Right cardiac atrium (tissue), 5 donors: ENCODE measurements at regions not wholly inside any gene's neighbourhood (a gene's known extent, or its start where the extent isn't known, plus 50 kb on each side); places are given as distances from the start of the nearest gene placed in this dataset.
A peak's percentile ranks its signal among the peaks of the same experiment; 100 is the strongest.

ENCODE experiments used
- ATAC-seq, 2 donors: fragments of 200-7000 bp; cut with Tn5 transposase; one replicate each; pipeline versions ENCODE4 v1.8.0 to v1.9.1; 2020; ENCODE audit warnings: moderate library complexity in 2 of 2, mild to moderate bottlenecking in 1 of 2
- DNase-seq, 3 donors: peaks; one replicate each; pipeline ENCODE4 v3.0.0-alpha.2; 2020
- H3K27ac ChIP-seq: one replicate; pipeline ENCODE4 v1.5.1; 2013; ENCODE audit warnings: mild to moderate bottlenecking, low read length, control low read depth, moderate library complexity
- H3K27me3 ChIP-seq: one replicate; pipeline ENCODE4 v1.6.1; 2013; ENCODE audit not compliant: control insufficient read depth, insufficient read depth
- H3K4me1 ChIP-seq: one replicate; pipeline ENCODE4 v1.6.1; 2013; ENCODE audit warnings: low read length; ENCODE audit not compliant: control insufficient read depth, insufficient read depth
- H3K4me3 ChIP-seq: one replicate; pipeline ENCODE4 v1.5.1; 2013; ENCODE audit warnings: low read length, control low read depth
- H3K9me3 ChIP-seq: one replicate; pipeline ENCODE4 v1.6.1; 2013; ENCODE audit warnings: low read length; ENCODE audit not compliant: control insufficient read depth
- whole genome bisulfite sequencing: extraction: QIAGEN DNeasy Blood & Tissue Kit; methylation state at CpG from one replicate; pipeline ENCODE4 v1.1.7; 2013; 5-methylcytosine and 5-hydroxymethylcytosine counted together
- intact Hi-C, 4 donors: fragments of 100-400 bp; cut with DNase I; formaldehyde crosslinking; loops; one replicate each; pipeline versions ENCODE4 v1.11.0 to v1.14.0; 2022 to 2023
- donor health status: healthy with polysubstance abuse.
- donor health status: DM: no; HTN: yes; CAD: no.
- donor health status: DM: no; HTN: no; CAD: no.
- donor health status: DM: no; HTN: yes; CAD: no; lungs with severe emphysema.
- donor health status: DM: yes; HTN: yes; CAD: no.

DNA sequence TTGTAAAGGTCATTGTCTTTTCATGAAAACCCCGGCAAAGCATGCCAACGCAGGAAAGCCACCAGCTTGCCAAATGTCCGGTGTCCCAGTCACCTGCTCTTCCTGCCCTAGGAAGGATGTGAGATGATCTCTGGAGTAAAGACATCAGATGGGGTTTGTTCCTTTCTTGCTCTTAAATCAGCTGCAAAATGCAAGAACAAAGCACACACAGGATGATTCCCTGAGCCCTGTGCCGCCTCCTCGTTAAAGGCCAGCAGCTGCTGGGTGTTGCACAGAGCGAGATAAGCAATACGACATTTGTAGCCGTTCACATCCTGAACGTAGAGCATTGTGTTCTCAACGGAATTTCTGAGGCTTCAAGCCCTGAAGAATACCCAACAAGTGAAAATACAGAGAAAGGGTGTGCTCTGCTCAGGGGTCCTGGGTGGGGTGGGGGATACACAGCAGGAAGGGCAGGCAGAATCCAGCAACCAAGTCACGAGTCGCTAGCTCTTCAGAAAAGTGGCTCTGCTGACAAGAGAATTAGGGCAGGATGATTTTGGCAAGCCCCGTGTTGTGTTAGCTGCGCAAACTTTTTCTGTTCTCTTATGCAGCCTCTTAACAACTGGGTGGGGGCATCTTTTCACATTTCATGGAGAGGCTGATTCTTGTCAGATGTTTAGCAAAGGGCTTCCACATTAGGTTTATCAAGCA, 229.2 kb upstream of the MAP3K1 start:
- intact Hi-C loops, result loop anchor here in 1 of 4 donors (10.0 kb wide), 1 partner anchor 229 kb away; the partner anchor contains the start of gene MAP3K1
- Histone ChIP-seq H3K4me1 (peaks cover 11% of the 10 kb centered on the region), H3K27me3 (no peaks in the 10 kb centered on the region), H3K9me3 (no peaks in the 10 kb centered on the region), H3K4me3 (peak overlapping the region; percentile 24), H3K27ac (peak overlapping the region; percentile 87)
- peak; percentile 72 to 82 (median 76) for DNase-seq
- ATAC-seq, result peak; percentile 91 to 95
- WGBS, result 11% methylated on average over 14 of the region's 14 CpGs

DNA sequence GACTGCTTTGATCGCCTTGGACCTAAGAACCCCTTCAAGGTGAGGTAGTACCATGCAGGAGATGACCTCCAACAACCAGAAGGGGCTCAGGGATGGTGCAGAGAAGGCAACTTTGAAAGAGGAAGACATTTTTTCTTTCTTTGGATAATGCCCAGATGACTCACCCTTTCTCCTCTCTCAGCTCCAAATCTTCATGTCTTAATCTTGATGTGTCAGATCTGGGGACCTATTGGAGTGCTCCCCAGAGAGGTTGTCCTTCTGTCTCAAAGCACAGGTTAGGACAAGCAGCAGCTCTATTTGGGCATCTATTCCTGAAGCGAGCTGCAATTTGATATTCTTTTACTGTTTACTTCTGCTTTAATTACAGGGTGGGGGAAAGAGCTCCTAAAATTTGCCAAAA, 229.9 kb upstream of the MAP3K1 start:
- peaks cover 11% of the 10 kb centered on the region for H3K4me1 ChIP-seq
- H3K4me3 ChIP-seq, result no peak overlapping the region
- ATAC-seq, result peak in 1 of 2 donors; percentile 24

GRCh38 chr5:56581426-56581825, 233.9 kb upstream of the MAP3K1 start:
- Histone ChIP-seq H3K4me1 (peaks cover 4% of the 10 kb centered on the region), H3K4me3 (no peak overlapping the region), H3K27ac (no peak overlapping the region), H3K9me3 (no peaks in the 10 kb centered on the region), H3K27me3 (no peaks in the 10 kb centered on the region)
- WGBS, result 81% methylated on average over 1 of the region's 1 CpG
- DNase-seq, result no peak
- intact Hi-C loops, result loop anchor here in 1 of 4 donors (10.0 kb wide), 1 partner anchor 233 kb away; the partner anchor contains the start of gene MAP3K1
- peak in 1 of 2 donors; percentile 17 for ATAC-seq

More for the DNA sequence above, 229.9 kb upstream of the MAP3K1 start:
- WGBS, result 72% methylated on average over 2 of the region's 2 CpGs
- no peak for DNase-seq
- H3K27ac ChIP-seq, result peak overlapping the region; percentile 72
- intact Hi-C loops, result loop anchor here in 1 of 4 donors (10.0 kb wide), 1 partner anchor 229 kb away; the partner anchor contains the start of gene MAP3K1
- H3K27me3 ChIP-seq, result no peaks in the 10 kb centered on the region
- no peaks in the 10 kb centered on the region for H3K9me3 ChIP-seq

DNA sequence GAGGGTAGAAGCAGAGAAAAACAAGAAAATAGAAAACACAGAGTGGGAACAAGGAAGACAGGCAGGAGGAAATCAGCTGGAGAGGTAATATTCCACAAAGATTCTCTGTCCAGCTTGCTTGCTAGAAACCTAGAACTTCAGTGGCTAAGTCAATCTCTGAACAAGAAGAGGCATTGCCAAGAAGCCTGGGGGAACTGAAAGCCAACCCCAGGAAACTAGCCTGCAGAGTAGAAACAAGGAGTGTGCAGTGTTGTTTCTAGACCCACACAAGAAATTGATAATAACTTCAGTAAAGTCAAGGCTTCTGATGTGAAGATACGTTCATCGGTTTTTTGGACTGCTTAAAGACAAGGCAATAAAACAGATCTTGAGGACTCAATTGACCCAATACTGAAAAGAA, 234.5 kb upstream of the MAP3K1 start:
- H3K9me3 ChIP-seq, result no peaks in the 10 kb centered on the region
- no peak for DNase-seq
- H3K4me1 ChIP-seq, result peaks cover 4% of the 10 kb centered on the region
- no peaks in the 10 kb centered on the region for H3K27me3 ChIP-seq
- 90% methylated on average over 2 of the region's 2 CpGs for WGBS
- no peak overlapping the region for H3K4me3 ChIP-seq
- intact Hi-C loops, result loop anchor here in 1 of 4 donors (10.0 kb wide), 1 partner anchor 234 kb away; the partner anchor contains the start of gene MAP3K1
- no peak overlapping the region for H3K27ac ChIP-seq
- no peak for ATAC-seq

- Histone ChIP-seq H3K4me1 (no peaks in the 10 kb centered on the region), H3K27me3 (no peaks in the 10 kb centered on the region), H3K9me3 (no peaks in the 10 kb centered on the region), H3K4me3 (no peak overlapping the region), H3K27ac (no peak overlapping the region)
- ATAC-seq (no peak), DNase-seq (no peak)
- intact Hi-C loops, result no loop called here
Observed at GRCh38 chr5:56575821-56576220, 239.5 kb upstream of the MAP3K1 start.

DNA sequence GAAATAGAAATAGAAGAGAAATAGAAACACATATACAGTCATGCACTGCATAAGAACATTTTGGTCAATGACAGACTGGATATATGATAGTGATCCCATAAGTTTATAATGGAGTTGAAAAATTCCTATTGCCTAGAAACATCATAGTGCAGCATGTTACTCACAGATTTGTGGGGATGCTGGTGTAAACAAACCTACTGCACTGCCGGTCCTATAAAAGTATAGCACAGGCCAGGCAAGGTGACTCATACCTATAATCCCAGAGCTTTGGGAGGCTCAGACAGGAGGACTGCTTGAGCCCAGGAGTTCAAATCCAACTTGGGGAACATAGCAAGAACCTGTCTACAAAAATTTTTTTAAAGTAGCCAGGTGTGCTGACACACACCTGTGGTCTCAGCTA, 240.6 kb upstream of the MAP3K1 start:
- H3K4me3 ChIP-seq, result no peak overlapping the region
- intact Hi-C loops, result no loop called here
- no peak for ATAC-seq
- no peak overlapping the region for H3K27ac ChIP-seq
- DNase-seq, result no peak
- H3K4me1 ChIP-seq, result no peaks in the 10 kb centered on the region
- 96% methylated on average over 1 of the region's 1 CpG for WGBS
- no peaks in the 10 kb centered on the region for H3K27me3 ChIP-seq
- H3K9me3 ChIP-seq, result no peaks in the 10 kb centered on the region

GRCh38 chr5:56569566-56569965, 245.8 kb upstream of the MAP3K1 start:
- Histone ChIP-seq H3K27ac (no peak overlapping the region), H3K4me1 (peaks cover 2% of the 10 kb centered on the region), H3K27me3 (no peaks in the 10 kb centered on the region), H3K9me3 (no peaks in the 10 kb centered on the region), H3K4me3 (no peak overlapping the region)
- ATAC-seq, result peak; percentile 66 to 72
- intact Hi-C loops, result loop anchor here in 1 of 4 donors (10.0 kb wide), 1 partner anchor 295 kb away; no protein-coding TSS in a partner anchor
- DNase-seq, result no peak
- 30% methylated on average over 1 of the region's 1 CpG for WGBS

DNA sequence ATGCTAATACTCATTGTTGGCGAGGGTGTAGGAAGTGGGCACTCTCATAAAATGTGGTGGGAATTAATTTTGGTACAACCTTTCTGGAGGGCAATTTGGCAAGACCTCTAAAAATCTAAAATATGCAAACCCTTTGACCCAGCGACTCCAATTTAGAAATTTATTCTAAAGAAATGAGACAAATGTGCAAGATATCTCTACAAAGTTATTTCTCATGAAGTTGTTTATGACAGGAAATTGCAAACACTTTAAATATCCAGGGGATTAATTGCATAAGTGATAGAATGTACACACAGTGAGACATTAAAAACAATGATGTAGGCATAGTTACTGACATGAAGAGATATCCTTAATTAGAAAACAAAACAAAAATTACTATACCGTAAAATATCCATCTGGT, 246.3 kb upstream of the MAP3K1 start:
- ATAC-seq (no peak), DNase-seq (no peak)
- H3K4me1 ChIP-seq, result peaks cover 2% of the 10 kb centered on the region
- no peak overlapping the region for H3K4me3 ChIP-seq
- intact Hi-C loops, result loop anchor here in 1 of 4 donors (10.0 kb wide), 1 partner anchor 294 kb away; no protein-coding TSS in a partner anchor
- WGBS, result 67% methylated on average over 3 of the region's 3 CpGs
- no peaks in the 10 kb centered on the region for H3K9me3 ChIP-seq
- no peak overlapping the region for H3K27ac ChIP-seq
- H3K27me3 ChIP-seq, result no peaks in the 10 kb centered on the region

GRCh38 chr5:56567278-56567677, 248.1 kb upstream of the MAP3K1 start:
- intact Hi-C loops, result loop anchor here in 1 of 4 donors (10.0 kb wide), 1 partner anchor 292 kb away; no protein-coding TSS in a partner anchor
- DNase-seq, result no peak
- Histone ChIP-seq H3K27ac (no peak overlapping the region), H3K9me3 (no peaks in the 10 kb centered on the region), H3K27me3 (no peaks in the 10 kb centered on the region), H3K4me3 (no peak overlapping the region), H3K4me1 (peaks cover 2% of the 10 kb centered on the region)
- WGBS, result 78% methylated on average over 4 of the region's 4 CpGs
- ATAC-seq, result no peak

DNA sequence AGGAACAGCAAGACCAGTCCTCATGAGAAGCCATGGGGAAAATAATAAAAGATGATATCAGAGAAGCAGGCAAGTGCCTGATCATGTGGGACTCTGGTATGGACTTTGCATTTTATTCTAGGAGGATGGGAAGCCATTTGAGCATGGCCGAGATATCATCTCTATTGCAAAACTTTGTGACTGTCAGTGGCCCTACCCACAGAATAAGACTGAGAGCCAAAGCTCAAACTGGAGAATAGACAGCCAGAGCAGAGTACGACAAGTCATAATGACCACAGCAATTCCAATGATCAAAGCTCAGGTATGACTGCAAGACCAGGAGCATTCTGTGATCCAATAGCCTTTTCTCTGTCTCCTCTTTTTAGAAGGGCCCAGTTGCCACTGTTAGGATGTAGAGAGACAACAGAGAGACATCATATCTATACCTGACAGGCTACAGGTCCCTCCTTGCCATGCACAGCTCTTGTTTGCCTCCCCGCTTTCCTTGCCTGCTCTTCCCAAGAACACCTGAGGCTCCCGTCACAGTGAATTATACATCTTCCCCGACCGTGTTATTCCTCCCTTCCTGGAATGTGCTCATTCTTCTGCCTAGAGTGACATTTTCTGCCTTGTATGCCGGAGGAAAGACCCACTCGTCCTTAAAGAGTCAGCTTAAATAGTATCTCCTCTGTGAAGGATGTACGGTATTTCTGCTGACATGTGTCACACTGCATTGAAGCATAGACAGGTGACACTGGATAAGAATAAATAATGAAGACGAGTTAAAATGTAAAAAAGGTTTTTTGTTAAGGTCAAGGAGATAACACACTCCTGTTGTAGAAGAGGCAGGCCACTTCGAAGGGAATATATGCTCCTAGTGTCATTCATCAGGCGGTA, 248.7 kb upstream of the MAP3K1 start:
- no peak for DNase-seq
- no peaks in the 10 kb centered on the region for H3K27me3 ChIP-seq
- intact Hi-C loops, result loop anchor here in 1 of 4 donors (10.0 kb wide), 1 partner anchor 292 kb away; no protein-coding TSS in a partner anchor
- peaks cover 2% of the 10 kb centered on the region for H3K4me1 ChIP-seq
- ATAC-seq, result no peak
- WGBS, result 88% methylated on average over 12 of the region's 12 CpGs
- no peaks in the 10 kb centered on the region for H3K9me3 ChIP-seq
- H3K4me3 ChIP-seq, result no peak overlapping the region
- H3K27ac ChIP-seq, result no peak overlapping the region

DNA sequence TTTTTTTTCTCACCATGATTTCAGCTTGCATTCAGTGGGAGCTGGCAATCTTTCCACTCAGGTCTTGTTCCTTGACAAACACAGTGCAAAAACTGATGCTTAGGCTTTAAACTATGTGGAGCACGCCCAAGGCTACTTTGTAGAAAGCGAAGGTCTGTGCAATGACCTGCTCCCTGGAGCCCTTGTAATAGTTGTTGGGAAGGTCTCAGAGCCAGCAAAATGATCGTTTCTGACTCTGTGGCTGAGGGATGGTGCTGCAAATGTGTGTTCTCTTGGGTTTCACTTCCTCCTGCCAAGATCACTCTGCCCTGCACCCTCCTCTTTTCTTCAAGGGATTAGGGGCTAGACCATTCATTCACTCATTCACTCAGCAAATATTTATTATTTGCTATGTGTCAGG, 249.7 kb upstream of the MAP3K1 start:
- intact Hi-C loops, result loop anchor here in 1 of 4 donors (10.0 kb wide), 1 partner anchor 291 kb away; no protein-coding TSS in a partner anchor
- Histone ChIP-seq H3K9me3 (no peaks in the 10 kb centered on the region), H3K27me3 (no peaks in the 10 kb centered on the region), H3K4me1 (peaks cover 2% of the 10 kb centered on the region), H3K4me3 (no peak overlapping the region), H3K27ac (no peak overlapping the region)
- ATAC-seq (peak; percentile 26 to 40), DNase-seq (no peak)
- WGBS, result 56% methylated on average over 3 of the region's 3 CpGs
